COR-L47 (cell line): ENCODE measurements at regions not wholly inside any gene's neighbourhood (a gene's known extent, or its start where the extent isn't known, plus 50 kb on each side); places are given as distances from the start of the nearest gene placed in this dataset.

Experiments used
- DNase-seq: peaks from one replicate; lab custom pipeline; 2025; lab: John Stamatoyannopoulos, UW

- DNase-seq: no peak
Measured at GRCh38 chr22:27003297-27003696, 345.9 kb downstream of the MIAT start.

- no peak for DNase-seq
Measured at GRCh38 chr22:27004434-27004833, 347.0 kb downstream of the MIAT start.

GRCh38 chr22:27008454-27008853 is 351.1 kb downstream of the MIAT start:
- DNase-seq: no peak

GRCh38 chr22:27011133-27011532 is 353.7 kb downstream of the MIAT start:
- no peak for DNase-seq

GRCh38 chr22:27011717-27012116 is 354.3 kb downstream of the MIAT start:
- DNase-seq: no peak

- no peak for DNase-seq
Measured at GRCh38 chr22:27019827-27020226, 362.4 kb downstream of the MIAT start.

GRCh38 chr22:27022274-27022895 is 365.0 kb downstream of the MIAT start:
- DNase-seq: no peak

- DNase-seq: no peak
Measured at GRCh38 chr22:27022896-27023361, 365.5 kb downstream of the MIAT start.

GRCh38 chr22:27023591-27023990 is 366.2 kb downstream of the MIAT start:
- no peak for DNase-seq

GRCh38 chr22:27024982-27025381 is 367.6 kb downstream of the MIAT start:
- no peak for DNase-seq

GRCh38 chr22:27028093-27028492 is 370.7 kb downstream of the MIAT start:
- DNase-seq: no peak

GRCh38 chr22:27029584-27030130 is 372.3 kb downstream of the MIAT start:
- no peak for DNase-seq

GRCh38 chr22:27032091-27032761 is 374.8 kb downstream of the MIAT start:
- DNase-seq: peak; percentile 18

- DNase-seq: no peak
Measured at GRCh38 chr22:27041745-27042310, 384.4 kb downstream of the MIAT start.

GRCh38 chr22:27043262-27043661 is 385.9 kb downstream of the MIAT start:
- DNase-seq: no peak

- no peak for DNase-seq
Measured at GRCh38 chr22:27045103-27045947, 387.9 kb downstream of the MIAT start.

- peak; percentile 39 for DNase-seq
Measured at GRCh38 chr22:27046086-27046485, 388.7 kb downstream of the MIAT start.

- DNase-seq: no peak
Measured at GRCh38 chr22:27046603-27047002, 389.2 kb downstream of the MIAT start.

- DNase-seq: no peak
Measured at GRCh38 chr22:27050771-27051170, 393.4 kb downstream of the MIAT start.

GRCh38 chr22:27051407-27051806 is 394.0 kb downstream of the MIAT start:
- no peak for DNase-seq

- peak; percentile 72 for DNase-seq
Measured at GRCh38 chr22:27057717-27058116, 400.3 kb downstream of the MIAT start.

GRCh38 chr22:27060190-27060589 is 402.8 kb downstream of the MIAT start:
- DNase-seq: no peak
